OCI-LY7 (cell line): ENCODE measurements at regions not wholly inside any gene's neighbourhood (a gene's known extent, or its start where the extent isn't known, plus 50 kb on each side); places are given as distances from the start of the nearest gene placed in this dataset.

Experiments used
- BruUV-seq: library from RNA; stranded (reverse); fragments of 400-500 nt; replicated peaks from 2 replicates; lab custom pipeline; 2021; lab: Mats Ljungman, UMichigan
- CTCF ChIA-PET: fragments of 300-600 bp; sonication (Branson Sonifier 250); formaldehyde crosslinking; loops from one replicate; lab custom pipeline; 2022; ENCODE audit warnings: antibody characterized with exemption; ENCODE audit not compliant: unreplicated experiment; lab: Charles Lee
- POLR2A ChIA-PET: fragments of 300-600 bp; sonication (Branson Sonifier 250); formaldehyde crosslinking; loops from one replicate; lab custom pipeline; 2022; ENCODE audit warnings: antibody characterized with exemption; lab: Charles Lee
- DNase-seq: peaks from one replicate; pipeline ENCODE4 v3.0.0-alpha.2; 2015; ENCODE audit warnings: low spot score
- H2AFZ ChIP-seq: fragments of 200-600 bp; sonication (generic), shearing (Covaris generic); 2 replicates; pipeline ENCODE4 v1.6.1; 2014; ENCODE audit warnings: mild to moderate bottlenecking, antibody characterized with exemption, low read length, moderate library complexity
- H3K27ac ChIP-seq: fragments of 200-600 bp; sonication (generic); 2 replicates; pipeline ENCODE4 v1.5.1; 2014; ENCODE audit warnings: mixed run types, low read depth, mild to moderate bottlenecking, moderate library complexity, low read length, inconsistent platforms; ENCODE audit not compliant: poor library complexity, severe bottlenecking
- H3K36me3 ChIP-seq: fragments of 200-600 bp; sonication (generic); 2 replicates; pipeline ENCODE4 v1.6.1; 2014; ENCODE audit warnings: mild to moderate bottlenecking, antibody characterized with exemption, low read length, moderate library complexity, mixed read lengths; ENCODE audit not compliant: insufficient read depth
- H3K4me1 ChIP-seq: fragments of 200-600 bp; sonication (generic); 2 replicates; pipeline ENCODE4 v1.5.1; 2014; ENCODE audit warnings: mild to moderate bottlenecking, low read length; ENCODE audit not compliant: insufficient read depth, poor library complexity, severe bottlenecking
- H3K4me2 ChIP-seq: fragments of 200-600 bp; sonication (generic); 2 replicates; pipeline ENCODE4 v1.6.1; 2014; ENCODE audit warnings: mild to moderate bottlenecking, low read length
- H3K4me3 ChIP-seq: fragments of 200-600 bp; sonication (generic); 2 replicates; pipeline ENCODE4 v1.5.1; 2014; ENCODE audit warnings: mild to moderate bottlenecking, low read depth, low read length; ENCODE audit not compliant: poor library complexity, severe bottlenecking
- H3K79me2 ChIP-seq: fragments of 200-600 bp; sonication (generic); 2 replicates; pipeline ENCODE4 v1.6.1; 2016; ENCODE audit warnings: low read depth, mild to moderate bottlenecking, low read length, moderate library complexity, mixed read lengths; ENCODE audit not compliant: insufficient read depth
- H3K9me2 ChIP-seq: fragments of 200-600 bp; sonication (generic); 2 replicates; pipeline ENCODE4 v1.6.1; 2016; ENCODE audit warnings: mild to moderate bottlenecking, low read length, mixed read lengths; ENCODE audit not compliant: insufficient read depth
- H3K9me3 ChIP-seq: fragments of 200-600 bp; sonication (generic); 2 replicates; pipeline ENCODE4 v1.6.1; 2014; ENCODE audit warnings: mild to moderate bottlenecking, mixed run types, low read length, mixed read lengths
- H4K20me1 ChIP-seq: fragments of 200-600 bp; sonication (generic); 2 replicates; pipeline ENCODE4 v1.6.1; 2014; ENCODE audit warnings: mild to moderate bottlenecking, antibody characterized with exemption, low read length, moderate library complexity, mixed read lengths; ENCODE audit not compliant: insufficient read depth
- EZH2phosphoT487 ChIP-seq: fragments of 200-600 bp; sonication (generic); IDR thresholded peaks from 2 replicates; pipeline ENCODE4 v1.6.1; 2018; ENCODE audit warnings: low read depth, borderline replicate concordance, mild to moderate bottlenecking, mixed run types, antibody characterized with exemption, low read length, moderate library complexity, mixed read lengths
- intact Hi-C: fragments of 100-400 bp; cut with micrococcal nuclease; formaldehyde crosslinking; loops from one replicate; pipeline ENCODE4 v1.10.0; 2022; ENCODE audit not compliant: unreplicated experiment
- TF ChIP-seq, protein P1 (sequence below): fragments of 200-600 bp; sonication (generic); conservative IDR thresholded peaks from 2 replicates; pipeline ENCODE4 v1.5.1; 2014; ENCODE audit warnings: mild to moderate bottlenecking, antibody characterized with exemption, low read length, moderate library complexity, mixed read lengths

DNA sequence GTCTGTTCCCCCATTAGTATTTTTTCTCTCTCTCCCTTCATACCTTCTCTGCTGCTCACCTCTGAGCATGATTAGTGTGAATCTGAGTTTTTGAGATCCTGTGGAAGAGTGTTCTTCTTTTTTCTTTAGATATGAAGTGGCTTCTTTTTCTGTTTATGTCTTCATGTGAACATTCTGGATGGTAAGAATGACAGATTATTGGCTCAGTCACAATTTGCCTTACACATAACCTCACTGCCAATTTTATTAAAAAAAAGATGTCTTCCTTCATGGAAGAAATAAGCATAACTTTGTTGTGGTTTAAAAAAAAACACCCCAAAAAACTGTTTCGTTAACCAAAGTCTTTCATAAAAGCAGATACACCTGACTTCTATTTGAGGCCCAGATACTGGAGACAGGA lies 539.1 kb downstream of the PLCL1 start:
- ChIA-PET POLR2A (no interaction called here), CTCF (no interaction called here)
- intact Hi-C loops = no loop called here
- Histone ChIP-seq H3K4me2 (no peak overlapping the region), H3K27ac (no peak overlapping the region), H4K20me1 (no peaks in the 10 kb centered on the region), H3K9me2 (no peaks in the 10 kb centered on the region), H3K36me3 (no peaks in the 10 kb centered on the region), H3K4me3 (no peak overlapping the region), H3K79me2 (no peaks in the 10 kb centered on the region), H3K4me1 (no peaks in the 10 kb centered on the region), H3K9me3 (no peaks in the 10 kb centered on the region), H2AFZ (peak overlapping the region; percentile 72)
- TF ChIP-seq EZH2phosphoT487 = no peak
- TF ChIP-seq, protein P1, sequence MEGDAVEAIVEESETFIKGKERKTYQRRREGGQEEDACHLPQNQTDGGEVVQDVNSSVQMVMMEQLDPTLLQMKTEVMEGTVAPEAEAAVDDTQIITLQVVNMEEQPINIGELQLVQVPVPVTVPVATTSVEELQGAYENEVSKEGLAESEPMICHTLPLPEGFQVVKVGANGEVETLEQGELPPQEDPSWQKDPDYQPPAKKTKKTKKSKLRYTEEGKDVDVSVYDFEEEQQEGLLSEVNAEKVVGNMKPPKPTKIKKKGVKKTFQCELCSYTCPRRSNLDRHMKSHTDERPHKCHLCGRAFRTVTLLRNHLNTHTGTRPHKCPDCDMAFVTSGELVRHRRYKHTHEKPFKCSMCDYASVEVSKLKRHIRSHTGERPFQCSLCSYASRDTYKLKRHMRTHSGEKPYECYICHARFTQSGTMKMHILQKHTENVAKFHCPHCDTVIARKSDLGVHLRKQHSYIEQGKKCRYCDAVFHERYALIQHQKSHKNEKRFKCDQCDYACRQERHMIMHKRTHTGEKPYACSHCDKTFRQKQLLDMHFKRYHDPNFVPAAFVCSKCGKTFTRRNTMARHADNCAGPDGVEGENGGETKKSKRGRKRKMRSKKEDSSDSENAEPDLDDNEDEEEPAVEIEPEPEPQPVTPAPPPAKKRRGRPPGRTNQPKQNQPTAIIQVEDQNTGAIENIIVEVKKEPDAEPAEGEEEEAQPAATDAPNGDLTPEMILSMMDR = no peak
- no peak for DNase-seq
- no TSS peak for BruUV-seq

DNA sequence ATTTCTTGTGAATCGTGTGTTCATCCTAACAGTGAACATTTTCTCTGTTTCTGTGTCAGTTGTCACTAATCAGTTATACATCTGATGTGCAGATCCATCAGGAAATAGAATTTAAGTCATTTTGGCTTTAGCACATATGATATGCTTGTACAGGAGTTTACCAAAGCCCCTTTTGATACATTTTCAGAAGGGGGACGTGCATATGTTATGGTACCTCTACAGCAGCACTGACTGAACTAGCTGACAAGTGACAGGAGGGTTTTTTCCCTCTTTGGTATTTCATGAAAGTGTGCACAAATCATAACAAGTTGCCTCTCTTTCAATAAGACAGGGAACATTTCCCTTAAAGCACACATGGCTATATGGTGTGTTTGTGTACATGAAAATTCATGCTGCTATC lies 536.5 kb downstream of the PLCL1 start:
- H3K4me1 ChIP-seq = no peaks in the 10 kb centered on the region
- no peak overlapping the region for H3K4me3 ChIP-seq
- no peaks in the 10 kb centered on the region for H3K9me2 ChIP-seq
- BruUV-seq = no TSS peak
- no peak overlapping the region for H3K4me2 ChIP-seq
- H3K27ac ChIP-seq = no peak overlapping the region
- POLR2A ChIA-PET = no interaction called here
- CTCF ChIA-PET = no interaction called here
- H3K9me3 ChIP-seq = no peaks in the 10 kb centered on the region
- intact Hi-C loops = no loop called here
- H3K36me3 ChIP-seq = no peaks in the 10 kb centered on the region
- H4K20me1 ChIP-seq = no peaks in the 10 kb centered on the region
- no peaks in the 10 kb centered on the region for H3K79me2 ChIP-seq
- no peak for DNase-seq
- H2AFZ ChIP-seq = peak overlapping the region; percentile 62
- TF ChIP-seq, protein P1 = no peak

DNA sequence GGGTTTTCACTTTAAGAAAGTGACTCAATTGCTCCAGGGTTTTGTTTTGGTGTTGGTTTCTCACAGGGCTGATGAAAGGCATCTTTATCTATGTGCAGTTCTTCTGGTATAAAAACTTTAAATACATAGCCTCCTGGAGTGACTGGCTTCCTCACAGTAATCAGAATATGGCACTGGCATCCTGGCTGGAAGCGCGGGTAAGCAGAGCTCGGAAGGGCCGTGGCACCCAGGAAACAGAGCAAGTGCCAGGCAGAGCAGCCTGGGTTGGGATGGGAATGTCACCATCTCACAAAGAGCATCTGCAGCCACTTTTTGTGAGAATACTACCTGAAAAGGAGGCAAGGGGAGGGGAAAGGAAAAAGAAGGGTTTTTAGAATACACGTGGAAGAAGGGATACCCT lies 534.7 kb downstream of the PLCL1 start:
- no peaks in the 10 kb centered on the region for H3K79me2 ChIP-seq
- DNase-seq = no peak
- BruUV-seq = no TSS peak
- H3K4me3 ChIP-seq = no peak overlapping the region
- intact Hi-C loops = no loop called here
- H3K36me3 ChIP-seq = no peaks in the 10 kb centered on the region
- no peaks in the 10 kb centered on the region for H3K4me1 ChIP-seq
- TF ChIP-seq, protein P1 = no peak
- TF ChIP-seq EZH2phosphoT487 = no peak
- ChIA-PET POLR2A (interaction anchor here (0.6 kb wide), 1 partner anchor 33 kb away, joined by 3 read pairs; no protein-coding TSS in a partner anchor), CTCF (no interaction called here)
- H4K20me1 ChIP-seq = no peaks in the 10 kb centered on the region
- H3K4me2 ChIP-seq = no peak overlapping the region
- H3K9me2 ChIP-seq = no peaks in the 10 kb centered on the region
- H3K27ac ChIP-seq = no peak overlapping the region
- no peak overlapping the region for H2AFZ ChIP-seq
- no peaks in the 10 kb centered on the region for H3K9me3 ChIP-seq
